ENCODE measurements at regions not wholly inside any gene's neighbourhood (a gene's known extent, or its start where the extent isn't known, plus 50 kb on each side); places are given as distances from the start of the nearest gene placed in this dataset.
"Not testable (repeated sequence)": the region's sequence is repeated elsewhere in the genome, so short reads cannot be mapped to it uniquely, and the experiment has no call there.

DNA sequence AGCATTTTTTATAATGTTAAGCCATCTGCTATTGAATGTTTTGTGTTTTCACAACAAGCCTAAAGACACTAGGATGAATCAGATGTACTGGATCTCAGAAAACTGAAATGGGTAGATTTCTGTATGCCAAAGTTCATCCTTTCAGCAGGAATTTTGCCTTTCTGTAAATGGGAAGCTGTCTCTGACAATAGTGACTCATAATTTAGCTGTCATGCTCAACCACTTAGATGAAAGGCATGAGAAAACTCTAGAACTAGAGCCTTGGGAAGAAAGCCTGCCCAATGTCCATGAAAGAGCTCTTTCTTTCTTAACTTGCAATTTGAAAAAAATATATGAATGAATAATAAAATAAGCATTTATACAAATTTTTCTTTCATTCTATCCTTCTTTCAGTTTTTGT is 616.0 kb upstream of the EDIL3 start:
- H3K27ac ChIP-seq: no peak overlapping the region
- no peaks in the 10 kb centered on the region for H3K36me3 ChIP-seq
- TF ChIP-seq POLR2A (IDR thresholded peaks at IDR 0.05): no peak
- no peak for TF ChIP-seq EP300 (IDR thresholded peaks at IDR 0.05)
- TF ChIP-seq, protein P1, sequence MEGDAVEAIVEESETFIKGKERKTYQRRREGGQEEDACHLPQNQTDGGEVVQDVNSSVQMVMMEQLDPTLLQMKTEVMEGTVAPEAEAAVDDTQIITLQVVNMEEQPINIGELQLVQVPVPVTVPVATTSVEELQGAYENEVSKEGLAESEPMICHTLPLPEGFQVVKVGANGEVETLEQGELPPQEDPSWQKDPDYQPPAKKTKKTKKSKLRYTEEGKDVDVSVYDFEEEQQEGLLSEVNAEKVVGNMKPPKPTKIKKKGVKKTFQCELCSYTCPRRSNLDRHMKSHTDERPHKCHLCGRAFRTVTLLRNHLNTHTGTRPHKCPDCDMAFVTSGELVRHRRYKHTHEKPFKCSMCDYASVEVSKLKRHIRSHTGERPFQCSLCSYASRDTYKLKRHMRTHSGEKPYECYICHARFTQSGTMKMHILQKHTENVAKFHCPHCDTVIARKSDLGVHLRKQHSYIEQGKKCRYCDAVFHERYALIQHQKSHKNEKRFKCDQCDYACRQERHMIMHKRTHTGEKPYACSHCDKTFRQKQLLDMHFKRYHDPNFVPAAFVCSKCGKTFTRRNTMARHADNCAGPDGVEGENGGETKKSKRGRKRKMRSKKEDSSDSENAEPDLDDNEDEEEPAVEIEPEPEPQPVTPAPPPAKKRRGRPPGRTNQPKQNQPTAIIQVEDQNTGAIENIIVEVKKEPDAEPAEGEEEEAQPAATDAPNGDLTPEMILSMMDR (IDR thresholded peaks at IDR 0.05): no peak
- TF ChIP-seq POLR2AphosphoS5 (IDR thresholded peaks at IDR 0.05): no peak
- no peak overlapping the region for H3K4me3 ChIP-seq
- H3K27me3 ChIP-seq: no peaks in the 10 kb centered on the region
- no peak for DNase-seq (ENCODE audit: low spot score in 2 of 2)
- no peaks in the 10 kb centered on the region for H3K4me1 ChIP-seq
- no peaks in the 10 kb centered on the region for H3K9me3 ChIP-seq

DNA sequence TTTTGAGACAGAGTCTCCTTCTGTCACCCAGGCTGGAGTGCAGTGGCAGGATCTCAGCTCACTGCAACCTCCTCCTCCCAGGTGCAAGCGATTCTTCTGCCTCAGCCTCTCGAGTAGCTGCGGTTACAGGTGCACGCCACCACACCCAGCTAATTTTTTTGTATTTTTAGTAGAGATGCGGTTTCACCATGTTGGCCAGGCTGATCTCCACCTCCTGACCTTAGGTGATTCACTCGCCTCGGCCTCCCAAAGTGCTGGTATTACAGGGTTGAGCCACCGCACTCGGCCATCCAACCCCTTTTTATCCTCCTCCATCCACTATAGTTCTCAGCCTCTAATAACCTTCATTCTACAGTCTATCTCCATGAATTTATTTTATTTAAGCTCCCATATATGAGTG is 617.3 kb upstream of the EDIL3 start:
- H3K36me3 ChIP-seq; H3K27me3 ChIP-seq; H3K27ac ChIP-seq; H3K4me3 ChIP-seq; DNase-seq (ENCODE audit: low spot score in 2 of 2); H3K9me3 ChIP-seq; H3K4me1 ChIP-seq: not testable (repeated sequence)
- WGBS: 88% methylated on average over 9 of the region's 9 CpGs

DNA sequence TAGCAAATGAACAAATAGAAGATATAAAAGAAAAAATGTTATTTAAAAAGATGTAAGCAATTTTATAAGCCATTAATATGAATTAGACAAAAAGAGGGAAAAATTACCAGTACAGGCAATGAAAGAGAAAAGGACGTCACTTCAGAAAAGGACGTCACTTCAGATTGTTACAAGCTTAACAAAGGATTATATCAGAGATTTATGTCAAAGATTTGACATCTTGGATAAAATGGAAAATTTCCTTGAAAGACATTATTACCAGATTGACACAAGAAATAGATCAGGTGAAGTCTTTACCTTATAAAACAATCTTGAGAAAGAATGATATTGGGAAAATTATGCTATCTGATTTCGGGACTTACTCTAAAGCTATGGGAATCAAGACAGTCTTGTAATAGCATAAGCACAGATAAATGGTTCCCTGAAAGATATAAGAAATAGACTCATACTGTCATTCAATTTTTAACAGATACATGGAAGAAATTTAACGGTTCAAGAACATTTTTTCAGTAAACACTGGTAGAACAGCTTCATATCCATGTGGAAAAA is 625.4 kb upstream of the EDIL3 start:
- Histone ChIP-seq H3K4me3 (no peak overlapping the region), H3K27ac (no peak overlapping the region), H3K9me3 (no peaks in the 10 kb centered on the region), H3K27me3 (no peaks in the 10 kb centered on the region), H3K36me3 (no peaks in the 10 kb centered on the region), H3K4me1 (no peaks in the 10 kb centered on the region)
- DNase-seq (ENCODE audit: low spot score in 2 of 2): no peak
- WGBS: 79% methylated on average over 4 of the region's 4 CpGs
- TF ChIP-seq, protein P1 (IDR thresholded peaks at IDR 0.05): no peak
- TF ChIP-seq POLR2A (IDR thresholded peaks at IDR 0.05) (no peak), POLR2AphosphoS5 (IDR thresholded peaks at IDR 0.05) (no peak), EP300 (IDR thresholded peaks at IDR 0.05) (no peak)

DNA sequence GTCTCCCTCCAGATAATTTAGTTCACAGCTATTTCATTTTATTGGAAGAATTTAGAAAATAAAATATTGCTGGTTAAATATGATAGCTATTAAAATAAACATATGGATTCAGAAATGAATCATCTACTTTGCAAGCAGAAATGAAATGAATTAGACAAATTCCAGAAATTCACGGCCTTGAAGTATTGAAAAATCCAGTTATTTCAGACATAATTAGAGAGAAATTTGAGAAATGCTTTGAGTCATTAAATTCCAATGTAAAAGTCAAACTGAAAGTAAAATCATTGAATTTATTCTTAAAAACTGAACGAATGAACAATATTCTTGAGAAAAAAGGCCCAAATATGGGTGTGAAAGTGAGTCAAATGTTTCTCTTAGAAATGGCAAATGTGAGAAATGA is 632.6 kb upstream of the EDIL3 start:
- no peaks in the 10 kb centered on the region for H3K4me1 ChIP-seq
- H3K27ac ChIP-seq: no peak overlapping the region

DNA sequence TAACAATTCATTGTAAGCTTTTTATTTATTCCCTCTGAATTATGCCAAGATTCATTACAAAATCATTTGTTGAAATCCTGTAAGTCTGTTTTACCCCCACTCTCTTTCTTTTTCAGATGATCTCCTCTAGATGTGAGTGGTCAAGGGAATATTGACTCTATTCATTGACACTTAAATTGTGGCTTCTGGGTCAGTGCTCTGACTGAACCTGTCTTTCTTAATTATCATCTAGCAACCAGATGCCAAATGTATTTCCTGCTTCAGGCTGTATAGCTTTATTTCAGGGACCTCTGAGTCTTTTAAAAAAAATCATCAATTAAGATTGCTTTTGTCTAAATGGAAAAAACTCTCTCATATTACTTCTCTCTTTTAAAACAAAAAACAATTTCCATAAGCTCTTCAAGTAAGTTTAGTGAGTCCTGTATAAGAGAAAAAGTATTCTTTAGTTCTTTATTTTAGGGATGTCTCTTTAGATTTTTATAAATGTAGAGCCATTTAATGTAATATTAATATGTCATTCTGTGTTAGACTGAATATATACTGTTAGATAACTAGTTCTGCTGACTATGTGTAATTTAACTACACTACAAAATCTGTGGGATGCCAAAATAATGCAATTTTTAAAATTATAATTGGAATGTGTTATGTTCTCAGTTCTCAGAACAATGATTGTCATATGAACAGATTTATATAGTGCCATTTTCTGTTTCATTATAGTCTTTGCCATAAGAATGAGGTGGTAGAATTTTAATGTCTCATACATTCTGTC is 645.8 kb upstream of the EDIL3 start:
- Histone ChIP-seq H3K36me3 (no peaks in the 10 kb centered on the region), H3K4me3 (no peak overlapping the region), H3K27me3 (no peaks in the 10 kb centered on the region), H3K9me3 (no peaks in the 10 kb centered on the region), H3K27ac (no peak overlapping the region), H3K4me1 (no peaks in the 10 kb centered on the region)
- TF ChIP-seq POLR2A (IDR thresholded peaks at IDR 0.05): no peak
- no peak for TF ChIP-seq POLR2AphosphoS5 (IDR thresholded peaks at IDR 0.05)
- TF ChIP-seq, protein P1 (IDR thresholded peaks at IDR 0.05): no peak
- TF ChIP-seq EP300 (IDR thresholded peaks at IDR 0.05): no peak
- DNase-seq (ENCODE audit: low spot score in 2 of 2): no peak

More for the DNA sequence above, 632.6 kb upstream of the EDIL3 start:
- Histone ChIP-seq H3K4me3 (no peak overlapping the region), H3K9me3 (no peaks in the 10 kb centered on the region), H3K36me3 (no peaks in the 10 kb centered on the region), H3K27me3 (no peaks in the 10 kb centered on the region)
- WGBS: 70% methylated on average over 2 of the region's 2 CpGs
- TF ChIP-seq EP300 (IDR thresholded peaks at IDR 0.05) (no peak), POLR2A (IDR thresholded peaks at IDR 0.05) (no peak), POLR2AphosphoS5 (IDR thresholded peaks at IDR 0.05) (no peak)
- TF ChIP-seq, protein P1 (IDR thresholded peaks at IDR 0.05): no peak
- DNase-seq (ENCODE audit: low spot score in 2 of 2): no peak
